ENCODE measurements at regions not wholly inside any gene's neighbourhood (a gene's known extent, or its start where the extent isn't known, plus 50 kb on each side); places are given as distances from the start of the nearest gene placed in this dataset.

- Histone ChIP-seq H3K27ac (ENCODE audit: low read length) (no peak overlapping the region), H3K79me2 (ENCODE audit: insufficient read depth, low read length) (no peaks in the 10 kb centered on the region), H3K4me3 (ENCODE audit: low read depth in 1 of 2, low read length in 2 of 2) (no peak overlapping the region), H3K4me1 (ENCODE audit: insufficient read depth, low read length) (no peaks in the 10 kb centered on the region), H3K9ac (ENCODE audit: low read depth, low read length) (no peak overlapping the region), H4K20me1 (ENCODE audit: insufficient read depth, low read length) (no peaks in the 10 kb centered on the region), H3K9me3 (ENCODE audit: insufficient read depth, low read length, severe bottlenecking) (no peaks in the 10 kb centered on the region), H3K27me3 (ENCODE audit: insufficient read depth, low read length, poor library complexity) (no peaks in the 10 kb centered on the region), H2AFZ (ENCODE audit: low read depth, low read length) (no peak overlapping the region), H3K4me2 (ENCODE audit: insufficient read depth, low read length) (no peak overlapping the region), H3K36me3 (ENCODE audit: insufficient read depth, low read length) (no peaks in the 10 kb centered on the region)
- no peak for TF ChIP-seq CTCF (IDR thresholded peaks at IDR 0.05; ENCODE audit: borderline replicate concordance, extremely low read depth, low read length, poor library complexity, severe bottlenecking)
- no peak for TF ChIP-seq EZH2 (IDR thresholded peaks at IDR 0.05; ENCODE audit: borderline replicate concordance, low read depth, low read length, severe bottlenecking)
- ATAC-seq (ENCODE audit: insufficient read depth, low read depth) (no peak), DNase-seq (no peak)
Observed at GRCh38 chr2:14304326-14304725, 328.2 kb upstream of the LRATD1 start.

- Histone ChIP-seq H3K4me2 (ENCODE audit: insufficient read depth, low read length) (no peak overlapping the region), H3K36me3 (ENCODE audit: insufficient read depth, low read length) (no peaks in the 10 kb centered on the region), H3K27me3 (ENCODE audit: insufficient read depth, low read length, poor library complexity) (no peaks in the 10 kb centered on the region), H3K9me3 (ENCODE audit: insufficient read depth, low read length, severe bottlenecking) (no peaks in the 10 kb centered on the region), H3K4me3 (ENCODE audit: low read depth in 1 of 2, low read length in 2 of 2) (no peak overlapping the region), H4K20me1 (ENCODE audit: insufficient read depth, low read length) (no peaks in the 10 kb centered on the region), H2AFZ (ENCODE audit: low read depth, low read length) (no peak overlapping the region), H3K79me2 (ENCODE audit: insufficient read depth, low read length) (no peaks in the 10 kb centered on the region), H3K9ac (ENCODE audit: low read depth, low read length) (no peak overlapping the region), H3K4me1 (ENCODE audit: insufficient read depth, low read length) (no peaks in the 10 kb centered on the region), H3K27ac (ENCODE audit: low read length) (no peak overlapping the region)
- ATAC-seq (ENCODE audit: insufficient read depth, low read depth) (no peak), DNase-seq (no peak)
- no peak for TF ChIP-seq CTCF (IDR thresholded peaks at IDR 0.05; ENCODE audit: borderline replicate concordance, extremely low read depth, low read length, poor library complexity, severe bottlenecking)
- TF ChIP-seq EZH2 (IDR thresholded peaks at IDR 0.05; ENCODE audit: borderline replicate concordance, low read depth, low read length, severe bottlenecking): no peak
Observed at GRCh38 chr2:14306268-14306861, 326.2 kb upstream of the LRATD1 start.

GRCh38 chr2:14313341-14313740, 319.2 kb upstream of the LRATD1 start:
- Histone ChIP-seq H3K4me1 (ENCODE audit: insufficient read depth, low read length) (no peaks in the 10 kb centered on the region), H3K9me3 (ENCODE audit: insufficient read depth, low read length, severe bottlenecking) (no peaks in the 10 kb centered on the region), H2AFZ (ENCODE audit: low read depth, low read length) (no peak overlapping the region), H3K9ac (ENCODE audit: low read depth, low read length) (no peak overlapping the region), H3K36me3 (ENCODE audit: insufficient read depth, low read length) (no peaks in the 10 kb centered on the region), H3K79me2 (ENCODE audit: insufficient read depth, low read length) (no peaks in the 10 kb centered on the region), H3K4me3 (ENCODE audit: low read depth in 1 of 2, low read length in 2 of 2) (no peak overlapping the region), H3K27me3 (ENCODE audit: insufficient read depth, low read length, poor library complexity) (no peaks in the 10 kb centered on the region), H3K27ac (ENCODE audit: low read length) (no peak overlapping the region), H3K4me2 (ENCODE audit: insufficient read depth, low read length) (no peak overlapping the region), H4K20me1 (ENCODE audit: insufficient read depth, low read length) (no peaks in the 10 kb centered on the region)
- ATAC-seq (ENCODE audit: insufficient read depth, low read depth): no peak
- no peak for TF ChIP-seq EZH2 (IDR thresholded peaks at IDR 0.05; ENCODE audit: borderline replicate concordance, low read depth, low read length, severe bottlenecking)
- TF ChIP-seq CTCF (IDR thresholded peaks at IDR 0.05; ENCODE audit: borderline replicate concordance, extremely low read depth, low read length, poor library complexity, severe bottlenecking): no peak
- DNase-seq: no peak

- H3K9ac ChIP-seq (ENCODE audit: low read depth, low read length): no peak overlapping the region
- no peaks in the 10 kb centered on the region for H3K36me3 ChIP-seq (ENCODE audit: insufficient read depth, low read length)
- no peak overlapping the region for H3K4me2 ChIP-seq (ENCODE audit: insufficient read depth, low read length)
- no peak overlapping the region for H2AFZ ChIP-seq (ENCODE audit: low read depth, low read length)
- H3K79me2 ChIP-seq (ENCODE audit: insufficient read depth, low read length): no peaks in the 10 kb centered on the region
- TF ChIP-seq EZH2 (IDR thresholded peaks at IDR 0.05; ENCODE audit: borderline replicate concordance, low read depth, low read length, severe bottlenecking) (no peak), CTCF (IDR thresholded peaks at IDR 0.05; ENCODE audit: borderline replicate concordance, extremely low read depth, low read length, poor library complexity, severe bottlenecking) (no peak)
- no peaks in the 10 kb centered on the region for H4K20me1 ChIP-seq (ENCODE audit: insufficient read depth, low read length)
- H3K4me3 ChIP-seq (ENCODE audit: low read depth in 1 of 2, low read length in 2 of 2): no peak overlapping the region
- ATAC-seq (ENCODE audit: insufficient read depth, low read depth): no peak
- H3K9me3 ChIP-seq (ENCODE audit: insufficient read depth, low read length, severe bottlenecking): no peaks in the 10 kb centered on the region
- no peak overlapping the region for H3K27ac ChIP-seq (ENCODE audit: low read length)
- H3K4me1 ChIP-seq (ENCODE audit: insufficient read depth, low read length): no peaks in the 10 kb centered on the region
- no peaks in the 10 kb centered on the region for H3K27me3 ChIP-seq (ENCODE audit: insufficient read depth, low read length, poor library complexity)
- no peak for DNase-seq
Observed at GRCh38 chr2:14316594-14316993, 315.9 kb upstream of the LRATD1 start.
